NOMO-1 treated with DMSO at 0.1 percent for 48 hours (cell line): ENCODE measurements at regions not wholly inside any gene's neighbourhood (a gene's known extent, or its start where the extent isn't known, plus 50 kb on each side); places are given as distances from the start of the nearest gene placed in this dataset.

Experiments
- DNase-seq: peaks from one replicate; lab custom pipeline; 2025; ENCODE audit not compliant: unreplicated experiment; lab: John Stamatoyannopoulos, UW

- DNase-seq: no peak
Observed at GRCh38 chr1:87863317-87863716, 534.6 kb downstream of the LMO4 start.

- peak; percentile 38 for DNase-seq
Observed at GRCh38 chr1:87864676-87865075, 536.0 kb downstream of the LMO4 start.

- DNase-seq: no peak
Observed at GRCh38 chr1:87866416-87866815, 537.7 kb downstream of the LMO4 start.

DNA sequence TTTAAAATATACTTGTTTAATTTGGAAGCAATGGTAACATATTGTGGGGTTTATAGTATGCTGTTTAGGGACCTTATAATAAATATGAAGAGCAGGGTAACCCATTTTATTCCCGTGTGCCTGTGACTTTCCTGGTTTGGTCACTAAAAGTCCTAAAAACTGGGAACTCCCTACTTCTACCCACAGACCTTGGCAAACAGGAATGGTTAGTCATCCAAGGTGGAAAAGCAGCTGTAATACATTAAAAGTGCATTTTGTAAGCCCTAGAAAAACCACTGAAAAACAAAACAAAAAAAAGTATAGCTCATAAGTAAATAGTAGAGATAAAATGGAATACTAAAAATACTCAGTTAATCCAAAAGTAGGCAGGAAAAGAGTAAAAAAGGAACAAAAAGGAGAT is 538.9 kb downstream of the LMO4 start:
- DNase-seq: no peak

- DNase-seq: peak; percentile 96
Observed at GRCh38 chr1:87869567-87869966, 540.9 kb downstream of the LMO4 start.

- DNase-seq: no peak
Observed at GRCh38 chr1:87872189-87872588, 543.5 kb downstream of the LMO4 start.

DNA sequence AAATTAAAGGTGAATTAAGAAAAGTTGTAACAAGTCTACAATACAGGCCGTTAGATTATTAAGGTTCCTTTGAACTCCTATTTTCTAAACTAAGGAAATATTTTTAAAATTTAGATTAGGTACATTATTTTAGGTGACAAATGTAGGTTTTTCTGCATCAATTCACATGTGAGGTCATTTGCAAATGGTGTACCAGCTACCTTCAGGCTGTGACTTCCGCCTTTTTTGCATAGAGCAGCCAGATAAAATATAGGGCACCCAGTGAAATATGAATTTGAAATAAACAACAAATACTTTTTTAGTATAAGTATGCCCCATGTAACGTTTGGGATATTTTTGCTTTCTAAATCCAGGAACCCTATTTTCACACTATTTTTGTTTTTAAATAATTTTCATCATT is 544.0 kb downstream of the LMO4 start:
- no peak for DNase-seq

- DNase-seq: no peak
Observed at GRCh38 chr1:87878873-87879272, 550.2 kb downstream of the LMO4 start.

GRCh38 chr1:87880098-87880760 is 551.5 kb downstream of the LMO4 start:
- DNase-seq: no peak

- DNase-seq: no peak
Observed at GRCh38 chr1:87880764-87881163, 552.1 kb downstream of the LMO4 start.

GRCh38 chr1:87883906-87884305 is 555.2 kb downstream of the LMO4 start:
- DNase-seq: no peak

DNA sequence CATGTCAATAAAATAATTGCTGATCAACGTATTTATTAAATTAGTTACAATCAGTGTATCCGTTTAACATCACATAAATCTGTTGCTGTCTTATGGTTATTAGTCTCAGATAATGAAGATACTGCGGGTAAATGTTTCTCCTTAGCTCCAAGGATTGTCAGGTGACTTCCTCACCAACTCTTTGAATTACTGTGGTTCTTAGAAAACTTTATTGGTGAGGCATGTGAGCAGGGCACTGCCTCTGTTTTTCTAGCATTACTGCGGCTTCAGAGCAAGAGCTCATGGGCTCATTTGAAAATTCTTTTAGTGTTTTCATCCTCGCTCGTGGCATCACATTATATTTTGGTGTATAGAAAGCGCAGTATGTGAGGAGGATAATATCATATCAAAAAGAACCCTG is 555.9 kb downstream of the LMO4 start:
- no peak for DNase-seq

- no peak for DNase-seq
Observed at GRCh38 chr1:87885278-87886025, 556.8 kb downstream of the LMO4 start.

DNA sequence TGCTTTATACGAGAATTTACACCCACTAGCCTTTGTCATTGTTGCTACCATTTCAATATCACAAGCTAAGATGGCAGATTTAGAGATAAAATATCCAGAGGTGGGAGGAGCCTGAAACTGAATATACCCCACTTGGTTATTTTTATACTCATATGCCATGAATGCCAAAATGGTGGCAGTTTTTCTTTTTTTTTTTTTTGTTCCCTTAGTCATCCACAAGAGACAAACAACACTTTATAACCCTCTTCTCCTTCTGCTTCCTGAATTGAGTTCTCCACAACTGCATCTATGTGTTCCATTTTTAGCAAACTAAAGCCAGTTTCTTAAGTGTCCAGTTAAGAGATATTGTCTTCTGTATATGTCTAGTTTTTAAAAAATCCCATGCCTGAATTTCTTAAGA is 558.4 kb downstream of the LMO4 start:
- peak; percentile 17 for DNase-seq

- DNase-seq: no peak
Observed at GRCh38 chr1:87888446-87888845, 559.8 kb downstream of the LMO4 start.

DNA sequence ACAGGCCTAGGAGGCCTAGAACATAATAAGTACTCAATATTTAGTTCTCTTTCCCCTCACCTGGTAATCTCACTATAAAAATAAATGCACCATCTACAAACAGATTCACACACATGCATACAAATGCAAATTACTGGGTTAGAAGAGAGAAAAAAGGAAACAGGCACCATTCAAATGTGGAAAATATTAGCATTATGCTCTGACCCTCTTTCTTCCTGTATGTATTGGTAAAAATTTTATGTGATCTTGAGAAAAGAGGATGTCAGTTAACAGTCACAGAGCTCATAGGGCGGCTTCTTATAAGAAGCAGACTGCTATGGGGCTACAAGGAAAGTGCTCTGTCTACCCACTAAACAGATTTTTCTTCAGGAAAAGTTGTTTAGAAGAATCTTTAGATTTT is 565.4 kb downstream of the LMO4 start:
- peak; percentile 42 for DNase-seq

- DNase-seq: no peak
Observed at GRCh38 chr1:87897481-87897880, 568.8 kb downstream of the LMO4 start.

DNA sequence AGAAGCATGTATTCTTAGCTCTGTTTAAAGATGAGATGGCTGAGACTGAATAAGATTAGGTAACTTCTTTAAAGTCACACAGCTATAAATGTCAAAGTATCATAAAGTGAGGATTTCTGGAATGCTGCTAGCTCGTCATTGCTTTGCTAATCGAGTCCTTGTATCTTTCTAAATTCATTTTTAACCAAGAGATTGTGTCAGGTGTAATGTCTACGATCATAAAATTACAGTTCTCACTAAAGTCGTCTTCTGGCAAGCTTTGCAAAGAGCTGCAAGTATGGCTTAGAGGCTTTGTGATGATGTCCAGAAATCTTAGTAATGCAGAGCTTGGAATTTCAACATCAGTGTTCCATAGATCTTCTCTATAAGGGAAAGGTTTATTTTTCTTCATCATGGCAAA is 569.8 kb downstream of the LMO4 start:
- DNase-seq: no peak

DNA sequence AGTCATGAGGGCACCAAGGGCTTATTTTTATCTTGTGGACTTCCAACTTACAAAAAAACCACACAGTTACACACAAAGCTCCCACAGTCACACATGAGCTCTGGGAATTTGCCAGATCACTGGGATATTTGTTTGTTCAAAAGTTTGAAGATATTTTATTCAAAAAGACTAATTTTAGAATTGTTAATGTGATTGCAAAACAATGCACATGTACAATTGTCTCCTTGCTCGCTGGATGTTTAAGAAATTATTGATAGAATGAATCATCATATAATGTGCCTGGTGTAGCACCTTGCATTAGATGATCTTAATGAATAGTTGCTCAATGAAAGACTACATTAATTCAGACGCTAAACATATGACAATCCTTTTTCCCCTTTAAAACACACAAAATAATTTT is 570.3 kb downstream of the LMO4 start:
- DNase-seq: no peak

DNA sequence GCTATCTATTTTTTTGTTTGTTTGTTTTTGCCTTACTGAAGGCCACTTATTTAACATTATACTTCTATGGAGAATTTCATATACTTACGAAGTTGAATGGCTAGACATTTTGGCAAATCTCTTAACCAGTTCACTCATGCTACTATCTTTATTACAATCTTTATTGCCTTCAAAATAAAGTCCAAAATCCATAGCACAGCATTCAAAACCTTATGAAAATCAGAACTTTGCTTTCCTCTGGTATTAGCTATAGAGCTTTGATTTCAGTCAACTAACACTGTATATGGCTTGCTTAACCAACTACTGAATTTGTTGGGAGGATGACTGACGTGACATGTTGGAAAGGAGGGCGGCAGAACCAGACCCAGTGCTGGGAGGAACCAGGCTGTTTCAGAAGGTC is 571.1 kb downstream of the LMO4 start:
- no peak for DNase-seq

DNA sequence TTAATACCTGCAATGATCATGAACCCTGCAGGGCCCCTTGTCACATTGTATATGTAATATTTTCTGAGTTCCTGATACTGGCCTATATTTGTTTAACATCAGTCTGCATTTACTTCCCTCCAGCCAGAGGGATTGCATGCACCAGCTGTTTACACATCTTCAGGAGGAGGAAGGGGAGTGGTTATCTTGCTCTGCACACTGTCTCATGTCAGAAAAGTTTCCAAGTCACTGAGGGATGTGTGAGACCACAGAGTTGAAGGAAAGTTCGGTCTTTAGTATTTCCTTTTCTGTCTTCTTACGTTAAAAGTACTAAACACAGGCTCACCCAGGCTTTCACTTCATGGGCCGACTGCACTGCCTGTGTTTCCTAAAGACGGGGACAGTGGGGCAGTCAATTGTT is 574.1 kb downstream of the LMO4 start:
- DNase-seq: peak; percentile 89

GRCh38 chr1:87903242-87903641 is 574.6 kb downstream of the LMO4 start:
- DNase-seq: no peak

- DNase-seq: no peak
Observed at GRCh38 chr1:87904651-87905050, 576.0 kb downstream of the LMO4 start.
